ENCODE measurements at regions not wholly inside any gene's neighbourhood (a gene's known extent, or its start where the extent isn't known, plus 50 kb on each side); places are given as distances from the start of the nearest gene placed in this dataset.

- TF ChIP-seq CTCF (IDR thresholded peaks at IDR 0.05; ENCODE audit: control extremely low read depth, extremely low read depth, low read depth, missing control alignments) = no peak
- DNase-seq (ENCODE audit: extremely low spot score) = no peak
- ChIA-PET POLR2A (no interaction called here), CTCF (interaction anchor here (0.7 to 2.0 kb wide), 5 partner anchors 10 to 72 kb away, joined by 3 to 7 read pairs (median 3); no protein-coding TSS in a partner anchor)
Measured at GRCh38 chr14:65294816-65295215, 117.7 kb upstream of the FUT8 start.

- ChIA-PET POLR2A (interaction anchor here (0.6 to 0.8 kb wide), 3 partner anchors 9 to 192 kb away, joined by 3 to 4 read pairs (median 3); no protein-coding TSS in a partner anchor), CTCF (interaction anchor here (0.9 to 2.0 kb wide), 14 partner anchors 9 to 137 kb away, joined by 3 to 9 read pairs (median 3); no protein-coding TSS in a partner anchor)
- no peak for DNase-seq (ENCODE audit: extremely low spot score)
- no peak for TF ChIP-seq CTCF (IDR thresholded peaks at IDR 0.05; ENCODE audit: control extremely low read depth, extremely low read depth, low read depth, missing control alignments)
Measured at GRCh38 chr14:65296402-65296801, 116.1 kb upstream of the FUT8 start.

- CTCF ChIA-PET = interaction anchor here (0.9 to 7.4 kb wide), 5 partner anchors 10 to 137 kb away, joined by 3 to 51 read pairs (median 6); no protein-coding TSS in a partner anchor
Measured at GRCh38 chr14:65296876-65297275, 115.7 kb upstream of the FUT8 start.

GRCh38 chr14:65297744-65298143 lies 114.8 kb upstream of the FUT8 start:
- DNase-seq (ENCODE audit: extremely low spot score) = no peak
- POLR2A ChIA-PET = interaction anchor here (1.0 to 1.1 kb wide), 3 partner anchors 9 to 93 kb away, joined by 3 read pairs; no protein-coding TSS in a partner anchor
- TF ChIP-seq CTCF (IDR thresholded peaks at IDR 0.05; ENCODE audit: control extremely low read depth, extremely low read depth, low read depth, missing control alignments) = no peak
- CTCF ChIA-PET = interaction anchor here (1.4 to 7.4 kb wide), 6 partner anchors 11 to 73 kb away, joined by 4 to 51 read pairs (median 6); no protein-coding TSS in a partner anchor

More at GRCh38 chr14:65296876-65297275, 115.7 kb upstream of the FUT8 start:
- DNase-seq (ENCODE audit: extremely low spot score) = no peak
- POLR2A ChIA-PET = interaction anchor here (0.8 kb wide), 1 partner anchor 192 kb away, joined by 3 read pairs; no protein-coding TSS in a partner anchor
- no peak for TF ChIP-seq CTCF (IDR thresholded peaks at IDR 0.05; ENCODE audit: control extremely low read depth, extremely low read depth, low read depth, missing control alignments)

GRCh38 chr14:65299826-65300225 lies 112.7 kb upstream of the FUT8 start:
- DNase-seq (ENCODE audit: extremely low spot score) = no peak
- CTCF ChIA-PET = interaction anchor here (2.7 to 7.4 kb wide), 3 partner anchors 7 to 114 kb away, joined by 7 to 51 read pairs (median 36); partner anchors contain the start of gene FUT8
- no peak for TF ChIP-seq CTCF (IDR thresholded peaks at IDR 0.05; ENCODE audit: control extremely low read depth, extremely low read depth, low read depth, missing control alignments)
- POLR2A ChIA-PET = interaction anchor here (0.5 kb wide), 1 partner anchor 872 kb away, joined by 7 read pairs; no protein-coding TSS in a partner anchor

- ChIA-PET POLR2A (interaction anchor here (0.6 to 5.6 kb wide), 10 partner anchors 10 to 344 kb away, joined by 3 to 50 read pairs (median 4); partner anchors contain the start of gene FUT8), CTCF (interaction anchor here (0.9 to 7.4 kb wide), 11 partner anchors 9 to 523 kb away, joined by 3 to 51 read pairs (median 5); partner anchors contain the start of gene FUT8)
- TF ChIP-seq CTCF (IDR thresholded peaks at IDR 0.05; ENCODE audit: control extremely low read depth, extremely low read depth, low read depth, missing control alignments) = no peak
- no peak for DNase-seq (ENCODE audit: extremely low spot score)
Measured at GRCh38 chr14:65301862-65302539, 110.5 kb upstream of the FUT8 start.
